PC-3 (cell line): ENCODE measurements at regions not wholly inside any gene's neighbourhood (a gene's known extent, or its start where the extent isn't known, plus 50 kb on each side); places are given as distances from the start of the nearest gene placed in this dataset.

Experiments
- EZH2 ChIP-seq: fragments of 300-600 bp; sonication (generic); IDR thresholded peaks from one replicate; pipeline ENCODE4 v1.6.1; 2017; ENCODE audit warnings: antibody characterized with exemption, mild to moderate bottlenecking, low read length; ENCODE audit not compliant: unreplicated experiment
- EZH2phosphoT487 ChIP-seq: fragments of 300-600 bp; sonication (generic); IDR thresholded peaks from 2 replicates; pipeline ENCODE4 v1.6.1; 2018; ENCODE audit warnings: mild to moderate bottlenecking, antibody characterized with exemption, low read length, borderline replicate concordance
- TF ChIP-seq, protein P1 (sequence below): fragments of 300-600 bp; sonication (generic); conservative IDR thresholded peaks from 2 replicates; pipeline ENCODE4 v1.5.1; 2017; ENCODE audit warnings: antibody characterized with exemption, low read depth, mild to moderate bottlenecking, low read length

DNA sequence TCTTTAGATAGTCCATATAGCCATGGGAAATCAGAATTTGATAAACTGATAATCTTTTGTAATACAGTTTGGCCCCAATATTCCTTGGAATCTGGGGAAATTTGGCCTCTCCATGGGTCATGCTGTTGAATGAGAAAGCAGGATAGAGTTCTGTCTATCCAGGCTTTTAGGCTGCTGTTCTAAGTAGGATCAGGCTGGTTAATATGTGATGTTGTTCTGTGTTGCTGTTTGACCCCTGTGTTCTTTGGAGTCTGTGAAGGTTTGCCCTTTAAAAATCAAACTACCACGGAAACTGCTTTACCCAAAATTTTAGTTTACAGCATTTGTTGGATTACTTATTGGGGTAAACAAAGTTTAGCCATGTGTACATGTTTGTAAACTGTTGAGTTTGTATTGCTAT is 114.5 kb downstream of the ZNF330 start:
- TF ChIP-seq, protein P1, sequence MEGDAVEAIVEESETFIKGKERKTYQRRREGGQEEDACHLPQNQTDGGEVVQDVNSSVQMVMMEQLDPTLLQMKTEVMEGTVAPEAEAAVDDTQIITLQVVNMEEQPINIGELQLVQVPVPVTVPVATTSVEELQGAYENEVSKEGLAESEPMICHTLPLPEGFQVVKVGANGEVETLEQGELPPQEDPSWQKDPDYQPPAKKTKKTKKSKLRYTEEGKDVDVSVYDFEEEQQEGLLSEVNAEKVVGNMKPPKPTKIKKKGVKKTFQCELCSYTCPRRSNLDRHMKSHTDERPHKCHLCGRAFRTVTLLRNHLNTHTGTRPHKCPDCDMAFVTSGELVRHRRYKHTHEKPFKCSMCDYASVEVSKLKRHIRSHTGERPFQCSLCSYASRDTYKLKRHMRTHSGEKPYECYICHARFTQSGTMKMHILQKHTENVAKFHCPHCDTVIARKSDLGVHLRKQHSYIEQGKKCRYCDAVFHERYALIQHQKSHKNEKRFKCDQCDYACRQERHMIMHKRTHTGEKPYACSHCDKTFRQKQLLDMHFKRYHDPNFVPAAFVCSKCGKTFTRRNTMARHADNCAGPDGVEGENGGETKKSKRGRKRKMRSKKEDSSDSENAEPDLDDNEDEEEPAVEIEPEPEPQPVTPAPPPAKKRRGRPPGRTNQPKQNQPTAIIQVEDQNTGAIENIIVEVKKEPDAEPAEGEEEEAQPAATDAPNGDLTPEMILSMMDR = no peak
- TF ChIP-seq EZH2phosphoT487 (no peak), EZH2 (no peak)
